HG02588 (cell line): ENCODE measurements at regions not wholly inside any gene's neighbourhood (a gene's known extent, or its start where the extent isn't known, plus 50 kb on each side); places are given as distances from the start of the nearest gene placed in this dataset.

Experiments
- ATAC-seq: cut with Tn5 transposase; IDR thresholded peaks from one replicate; pipeline ENCODE4 v1.9.1; 2021; ENCODE audit warnings: mild to moderate bottlenecking, moderate library complexity; ENCODE audit not compliant: unreplicated experiment

DNA sequence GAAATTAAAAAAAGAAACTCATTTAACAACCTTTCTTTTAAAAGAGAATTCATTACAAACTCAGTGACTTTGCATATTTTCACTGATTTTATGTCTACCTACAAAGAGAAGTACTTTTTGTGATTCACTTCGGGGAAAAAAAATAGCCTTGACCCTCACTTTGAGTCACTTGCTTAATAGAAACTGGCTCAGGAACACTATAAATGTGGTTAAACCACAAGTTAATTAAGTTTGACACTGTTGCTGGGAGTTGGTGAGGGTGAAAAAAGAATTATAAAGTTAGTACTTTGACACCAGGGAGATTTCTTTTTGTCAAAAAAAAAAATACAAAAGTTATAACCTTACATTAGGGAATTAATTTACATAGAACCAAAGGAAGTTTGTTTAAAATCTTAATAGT is 810.9 kb downstream of the NR2F2 start:
- no peak for ATAC-seq

DNA sequence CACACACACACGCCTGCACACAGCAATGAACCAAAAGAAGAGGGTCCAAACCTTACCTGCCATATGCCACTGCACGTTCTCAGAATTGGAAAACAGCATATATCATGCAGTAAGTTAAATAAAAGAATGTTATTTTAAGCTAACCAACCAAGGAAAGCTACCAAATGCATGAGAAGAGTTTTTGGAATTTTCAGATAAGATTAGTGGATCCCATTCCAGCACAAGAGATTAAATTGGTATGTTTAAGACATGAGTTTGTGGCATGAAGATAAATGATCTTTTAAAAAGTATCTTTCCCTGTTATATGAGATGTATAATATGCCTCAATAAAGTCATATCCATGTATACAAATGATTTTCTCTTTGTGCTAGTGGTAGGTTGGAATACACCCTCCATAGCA is 811.4 kb downstream of the NR2F2 start:
- ATAC-seq, result no peak

DNA sequence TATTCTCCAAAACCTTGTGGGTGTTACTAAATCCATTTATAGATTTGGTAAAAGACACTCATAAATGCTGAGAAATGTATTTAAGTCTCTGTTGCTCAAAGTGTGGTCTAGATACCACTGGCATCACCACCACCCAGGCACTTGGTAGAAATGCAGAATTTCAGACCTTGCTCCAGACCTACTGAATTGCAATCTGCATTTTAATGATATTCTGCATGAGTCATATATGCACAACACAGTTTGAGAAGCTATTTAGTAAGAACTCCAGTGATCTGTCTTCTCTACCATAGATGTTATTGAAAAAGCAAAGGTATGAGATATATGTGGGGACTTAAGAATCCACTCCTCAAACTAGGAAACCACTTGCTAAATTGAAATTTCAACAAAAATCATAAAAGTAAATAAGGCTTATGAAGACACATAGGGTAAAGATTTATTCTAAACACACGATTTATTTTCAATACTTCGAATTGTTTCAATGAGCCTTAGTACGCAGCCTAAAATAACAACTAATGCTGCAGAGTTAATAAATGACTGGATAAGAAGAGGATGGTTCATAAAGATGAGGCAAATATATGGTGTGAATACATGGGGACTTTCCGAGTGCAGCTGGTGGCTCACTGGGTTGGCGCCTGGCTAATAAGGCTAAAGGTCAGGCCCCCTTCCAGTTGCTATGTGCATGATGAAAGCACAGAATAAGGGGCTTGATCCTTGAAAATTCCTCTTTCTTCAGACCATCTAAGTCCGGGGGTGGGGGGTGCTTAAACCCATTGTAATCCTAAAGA is 813.3 kb downstream of the NR2F2 start:
- no peak for ATAC-seq

DNA sequence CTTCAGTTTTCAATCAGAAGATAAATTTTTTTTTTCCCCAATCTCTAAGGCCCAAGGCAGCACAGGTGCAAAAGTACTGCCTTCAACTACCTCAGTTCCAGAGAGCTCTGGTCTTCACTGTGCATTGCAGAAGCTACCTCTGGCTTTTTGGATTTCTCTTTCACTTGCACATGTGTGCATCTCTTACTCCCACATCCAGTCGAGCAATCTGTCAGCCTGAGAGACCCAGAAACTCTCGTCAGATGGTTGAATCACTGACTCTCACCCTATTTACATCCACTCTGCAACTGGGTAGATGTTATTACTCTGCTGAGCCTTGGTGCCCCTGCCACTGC is 813.8 kb downstream of the NR2F2 start:
- no peak for ATAC-seq

DNA sequence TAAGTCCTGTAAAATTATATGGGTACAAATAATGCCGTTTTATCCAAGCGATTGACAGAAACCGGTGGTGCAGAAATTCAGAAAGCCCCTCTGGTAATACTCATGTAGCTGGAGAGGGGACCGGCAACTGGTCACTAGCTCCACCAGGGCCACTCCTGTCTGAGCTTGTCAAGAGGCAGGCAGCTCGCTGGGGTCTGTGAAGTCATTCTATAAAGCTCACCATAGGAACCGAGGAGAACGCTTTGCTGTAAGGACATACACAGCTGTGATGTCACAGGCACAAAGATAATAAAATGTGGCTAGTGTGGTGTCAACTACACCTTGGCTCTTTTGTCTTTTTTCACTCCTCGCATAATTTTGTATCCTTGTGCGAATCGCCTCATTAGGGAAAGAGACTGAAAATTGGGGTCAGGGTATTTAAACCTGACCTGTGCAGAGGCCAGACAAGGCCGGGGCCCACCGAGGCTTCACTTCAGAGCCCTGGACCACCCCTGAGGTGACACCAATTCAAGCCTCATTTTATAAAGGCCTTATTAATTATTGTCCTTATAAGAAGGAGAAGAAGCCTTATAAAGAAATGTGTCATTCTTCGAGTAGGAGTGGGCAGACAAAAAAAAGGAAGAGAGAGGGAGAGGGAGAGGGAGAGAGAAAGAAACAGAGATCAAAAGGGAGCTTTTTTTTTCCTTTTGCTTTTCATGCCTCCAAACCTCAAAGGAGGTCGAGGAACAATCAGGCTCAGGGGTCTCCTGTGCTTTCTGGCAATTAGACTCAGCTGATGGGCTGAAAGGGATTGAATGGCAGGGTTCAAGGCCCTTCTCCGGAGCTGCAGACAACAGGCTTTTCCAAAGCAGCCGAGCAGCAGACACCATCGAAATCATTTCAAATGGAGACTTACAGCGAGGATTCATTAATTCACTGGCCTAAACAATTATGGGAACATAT is 813.3 kb upstream of the ARRDC4 start:
- no peak for ATAC-seq

DNA sequence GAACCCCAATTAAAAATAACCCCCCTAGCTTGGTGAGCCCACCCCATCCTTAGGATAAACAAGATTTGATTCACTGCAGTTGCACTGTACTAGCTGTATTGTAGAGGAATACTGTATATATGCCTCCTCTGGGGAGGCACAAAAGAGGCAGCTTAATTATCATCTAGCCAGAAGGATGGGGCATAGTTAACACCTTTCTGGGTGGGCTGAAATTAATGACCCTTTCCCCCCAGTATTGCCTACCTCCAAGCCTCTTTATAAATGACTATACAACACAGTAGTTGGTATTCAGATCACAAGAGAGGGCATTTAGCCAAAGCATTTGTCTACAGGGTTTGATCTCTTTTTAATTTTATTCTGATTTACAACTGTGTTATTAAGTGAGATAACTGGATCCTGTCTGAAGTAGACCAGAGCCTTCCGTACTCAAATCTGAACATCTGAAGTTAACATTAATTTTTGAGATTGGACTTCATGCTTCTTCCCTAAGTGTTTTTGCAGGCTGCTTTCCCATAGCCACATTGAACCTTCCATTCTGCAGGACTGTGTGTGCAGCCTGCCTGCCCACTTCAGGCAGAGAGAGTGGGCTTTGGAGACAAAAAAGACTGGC is 807.0 kb upstream of the ARRDC4 start:
- no peak for ATAC-seq

DNA sequence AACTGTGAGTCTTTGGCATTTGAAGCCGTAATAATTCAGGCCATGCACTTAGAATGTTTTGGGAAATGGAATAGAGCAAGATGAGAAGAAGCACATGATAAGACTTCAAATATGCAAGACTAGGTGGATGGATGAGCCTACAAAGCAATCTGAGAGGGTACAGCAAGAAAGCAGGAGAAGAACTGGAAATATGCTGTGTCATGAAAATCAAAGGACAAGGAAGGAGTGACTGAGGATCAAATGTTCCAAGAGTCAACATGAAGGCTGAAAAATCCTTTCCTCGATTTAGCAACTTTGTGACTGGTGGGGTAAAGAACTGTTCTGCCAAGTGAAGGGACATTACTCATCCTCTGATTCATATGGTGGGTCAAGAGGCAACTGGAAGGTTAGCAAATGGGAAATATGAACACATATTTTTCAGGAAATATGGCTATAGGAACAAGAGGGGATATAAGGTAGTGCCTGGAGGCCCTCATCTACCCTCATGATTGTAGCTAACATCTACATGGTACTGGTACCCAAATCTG is 803.7 kb upstream of the ARRDC4 start:
- no peak for ATAC-seq

DNA sequence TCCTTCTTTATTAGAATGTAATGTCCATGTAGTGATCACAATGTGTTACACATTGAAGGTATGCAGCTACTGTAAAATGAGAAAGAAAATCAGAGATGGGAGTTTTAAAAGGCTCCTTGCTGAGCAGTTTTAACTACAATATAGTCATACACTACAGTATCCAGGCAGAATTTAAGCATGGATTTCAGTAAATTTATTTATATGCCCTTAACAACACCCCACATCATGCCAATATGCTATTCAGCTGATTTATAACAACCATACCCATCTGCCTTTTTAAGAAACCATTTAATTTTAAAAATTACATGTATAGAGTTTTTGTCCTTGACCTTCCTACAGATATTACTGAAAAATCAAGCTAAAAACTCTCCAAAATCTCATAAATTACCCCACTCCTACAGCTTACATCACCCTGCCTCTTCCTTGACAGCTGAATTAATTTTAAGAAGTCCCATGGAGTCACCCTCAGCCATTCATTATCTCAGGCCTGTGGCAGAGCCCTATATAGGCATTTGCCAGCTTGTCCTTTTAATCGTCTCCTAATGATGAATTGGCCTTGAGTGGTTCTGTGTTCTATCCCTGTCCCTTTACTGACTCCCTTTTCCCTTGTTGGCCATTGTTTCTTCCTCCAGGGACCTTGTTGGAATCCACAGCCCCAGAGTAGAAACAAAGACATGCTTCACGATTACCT is 797.6 kb upstream of the ARRDC4 start:
- ATAC-seq, result no peak

DNA sequence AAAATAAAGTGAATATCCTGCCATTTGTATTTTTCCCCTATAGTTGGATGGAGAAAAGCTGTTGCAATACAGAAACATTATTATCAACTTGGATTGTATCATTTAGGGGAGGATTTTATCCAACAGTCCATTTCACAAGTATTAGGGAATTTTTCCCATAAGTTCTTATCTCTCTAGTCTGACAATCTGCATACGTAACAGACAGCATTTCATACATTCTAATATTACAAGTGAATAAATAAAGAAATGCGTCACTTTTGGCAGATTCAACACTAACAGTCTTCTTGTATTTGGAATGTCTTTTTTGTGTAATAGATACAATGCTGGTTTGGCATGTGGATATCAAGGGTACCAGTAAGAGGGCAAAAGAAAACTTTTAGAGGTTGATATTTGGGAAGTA is 795.3 kb upstream of the ARRDC4 start:
- no peak for ATAC-seq

DNA sequence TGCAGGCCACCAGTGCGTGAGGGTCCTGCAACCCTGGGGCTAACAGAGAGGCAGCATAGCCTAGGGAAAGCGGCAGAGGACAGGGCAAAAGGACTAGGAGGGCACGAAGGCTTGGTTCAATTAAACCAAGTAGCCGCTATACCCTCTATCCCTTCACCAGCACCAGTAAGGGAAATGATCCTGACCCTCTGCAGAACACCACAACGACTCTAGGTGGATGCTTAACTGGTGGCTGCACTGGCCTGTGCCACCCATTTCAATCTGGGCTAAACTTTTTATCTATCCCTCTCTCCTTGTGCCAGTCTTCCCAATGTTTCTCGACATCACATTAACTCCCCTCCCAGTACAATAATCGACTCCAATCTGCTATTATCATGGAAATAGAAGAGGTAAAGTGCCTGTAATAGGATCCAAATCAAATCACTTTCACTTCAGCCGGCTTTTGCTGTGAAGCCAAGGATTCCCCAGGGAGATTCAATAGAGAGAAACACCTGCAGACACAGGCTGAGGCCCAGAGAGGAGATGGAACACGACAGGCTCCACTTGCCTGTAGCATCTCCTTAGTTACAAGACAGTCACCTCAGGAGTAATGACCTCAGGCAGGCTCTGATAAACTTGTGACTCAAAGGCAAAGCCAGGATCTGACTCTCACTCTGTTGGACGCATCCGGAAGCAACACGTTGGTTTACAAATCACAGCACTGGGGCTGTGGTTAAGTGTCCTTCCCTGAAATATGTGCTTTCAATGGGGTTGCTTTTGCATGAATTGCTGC is 791.6 kb upstream of the ARRDC4 start:
- ATAC-seq, result no peak

DNA sequence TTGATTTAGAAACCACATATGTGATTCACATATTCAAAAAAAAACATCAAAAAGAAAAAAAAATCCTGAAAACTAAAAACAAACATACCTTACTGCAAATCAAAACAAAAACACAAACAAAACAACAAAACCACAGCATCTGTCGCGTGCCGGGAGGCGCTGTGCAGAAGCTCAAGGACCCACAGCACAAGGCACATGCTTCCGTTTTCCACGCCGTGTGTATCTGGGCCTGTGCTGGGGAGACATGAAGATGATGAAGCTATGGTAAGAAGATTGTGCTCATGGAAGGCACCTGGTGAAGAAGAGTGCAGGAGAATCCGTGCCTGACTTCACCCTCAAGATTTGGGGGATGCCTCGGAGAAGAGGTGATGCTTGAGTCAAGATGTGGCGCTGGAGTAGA is 788.9 kb upstream of the ARRDC4 start:
- no peak for ATAC-seq

DNA sequence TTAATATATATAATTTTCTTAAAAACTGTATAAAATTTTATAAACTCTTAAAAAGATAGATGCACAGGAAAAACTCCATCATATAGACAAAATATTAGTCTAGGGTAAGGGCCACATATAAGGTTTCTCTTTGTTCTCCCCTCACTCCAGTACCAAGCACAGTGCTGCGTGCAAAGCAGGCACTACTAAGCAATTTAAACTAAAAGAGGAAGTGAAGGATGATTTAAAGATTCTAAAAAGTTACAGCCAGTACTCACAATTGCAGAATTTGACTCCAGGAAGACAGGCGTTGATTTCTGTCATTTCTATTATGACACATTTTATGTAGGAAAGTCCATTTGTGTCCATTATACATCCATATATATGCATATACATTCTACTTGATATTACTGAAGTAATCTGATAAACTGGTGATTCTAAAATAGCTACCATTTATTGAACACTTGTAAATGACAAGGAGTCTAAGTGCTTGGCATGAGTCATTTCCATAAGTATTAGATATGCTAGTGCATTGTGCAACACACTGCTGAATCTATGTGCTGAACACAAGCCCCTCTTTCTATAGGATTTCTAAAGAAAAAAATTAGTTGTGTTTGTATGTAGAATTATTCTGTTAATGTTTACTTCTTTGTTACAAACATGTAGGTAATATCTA is 785.5 kb upstream of the ARRDC4 start:
- ATAC-seq, result no peak

DNA sequence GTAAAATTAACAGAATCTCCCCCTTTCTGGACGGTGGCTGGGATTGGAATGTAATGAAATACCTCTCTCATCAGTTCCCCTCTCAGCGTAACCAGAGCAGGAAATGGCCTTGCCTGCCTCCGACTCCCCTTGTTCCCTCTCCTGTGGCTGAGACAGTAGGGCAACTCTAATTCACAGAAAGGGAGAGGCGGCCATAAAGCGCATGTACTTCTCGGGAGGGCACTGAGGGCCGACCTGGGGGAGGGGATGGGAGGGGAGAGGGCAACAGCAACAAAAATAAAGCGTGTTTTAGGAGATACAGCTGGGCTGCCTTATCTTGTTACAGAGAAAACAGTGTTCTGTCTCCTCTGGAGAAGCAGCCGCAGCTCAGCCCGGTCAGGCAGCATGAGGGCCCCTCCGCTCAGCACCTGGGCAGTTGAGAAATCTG is 783.3 kb upstream of the ARRDC4 start:
- ATAC-seq, result no peak

DNA sequence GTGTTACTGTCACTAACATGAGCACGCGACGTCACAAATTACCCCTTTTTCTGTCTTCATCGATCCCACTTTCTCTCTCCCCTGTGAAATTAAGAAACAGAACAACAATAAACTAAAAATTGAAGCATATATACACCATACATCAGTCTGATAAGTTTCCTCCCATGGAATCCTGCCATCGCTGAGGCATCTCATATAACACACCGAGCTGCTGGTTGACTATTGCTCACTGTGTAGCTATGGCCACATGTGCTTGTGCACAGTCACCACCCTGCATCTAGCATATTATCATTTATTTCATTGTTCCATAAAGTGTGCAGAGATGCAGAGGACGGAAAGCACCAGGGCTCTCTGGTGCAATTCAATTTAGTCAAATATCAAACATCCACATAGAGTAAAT is 777.9 kb upstream of the ARRDC4 start:
- no peak for ATAC-seq

DNA sequence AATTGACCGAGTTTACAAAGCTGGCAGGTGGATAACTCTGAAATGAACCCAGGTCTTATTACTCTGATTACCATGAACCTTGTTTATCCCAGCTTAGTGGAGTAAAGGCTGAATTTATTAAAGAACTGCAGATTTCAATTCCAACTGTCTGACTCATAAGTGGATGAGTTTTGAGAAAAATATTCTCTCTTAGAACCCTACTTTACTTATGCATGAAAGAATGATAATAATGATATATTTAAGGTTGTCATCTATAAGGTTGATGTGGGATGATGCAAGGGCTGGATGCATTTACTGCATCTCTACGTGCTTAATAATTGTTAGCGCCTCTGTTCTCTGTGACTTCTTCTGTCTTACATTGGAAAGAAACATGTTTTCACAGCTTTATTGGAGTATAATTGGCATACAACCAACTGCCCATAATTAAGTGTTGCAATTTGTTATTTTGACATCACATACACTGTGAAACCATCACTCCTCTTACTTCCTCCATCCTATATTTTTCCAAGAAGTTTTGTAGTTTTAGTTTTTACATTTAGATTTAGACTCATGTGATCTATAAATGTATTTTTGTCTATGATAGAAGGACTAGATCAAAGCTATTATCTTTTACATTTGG is 771.2 kb upstream of the ARRDC4 start:
- no peak for ATAC-seq

DNA sequence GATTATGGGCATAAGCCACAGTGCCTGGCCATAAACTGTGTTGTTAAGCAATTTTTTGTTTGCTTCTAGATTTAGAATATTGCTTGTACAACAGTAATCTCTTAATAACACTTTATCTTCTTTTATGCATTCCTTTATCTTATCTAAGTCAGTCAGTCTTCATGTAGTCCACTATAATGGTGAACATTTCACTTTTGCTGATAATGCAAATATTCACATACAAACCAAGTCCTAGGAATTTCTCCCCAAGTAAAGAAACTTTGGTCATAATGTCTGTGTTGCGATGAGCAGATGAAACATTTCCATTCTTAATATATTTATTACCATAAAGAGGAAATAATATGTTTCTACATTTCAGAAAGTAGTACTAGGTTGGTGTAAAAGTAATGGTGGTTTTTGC is 765.8 kb upstream of the ARRDC4 start:
- ATAC-seq, result no peak

DNA sequence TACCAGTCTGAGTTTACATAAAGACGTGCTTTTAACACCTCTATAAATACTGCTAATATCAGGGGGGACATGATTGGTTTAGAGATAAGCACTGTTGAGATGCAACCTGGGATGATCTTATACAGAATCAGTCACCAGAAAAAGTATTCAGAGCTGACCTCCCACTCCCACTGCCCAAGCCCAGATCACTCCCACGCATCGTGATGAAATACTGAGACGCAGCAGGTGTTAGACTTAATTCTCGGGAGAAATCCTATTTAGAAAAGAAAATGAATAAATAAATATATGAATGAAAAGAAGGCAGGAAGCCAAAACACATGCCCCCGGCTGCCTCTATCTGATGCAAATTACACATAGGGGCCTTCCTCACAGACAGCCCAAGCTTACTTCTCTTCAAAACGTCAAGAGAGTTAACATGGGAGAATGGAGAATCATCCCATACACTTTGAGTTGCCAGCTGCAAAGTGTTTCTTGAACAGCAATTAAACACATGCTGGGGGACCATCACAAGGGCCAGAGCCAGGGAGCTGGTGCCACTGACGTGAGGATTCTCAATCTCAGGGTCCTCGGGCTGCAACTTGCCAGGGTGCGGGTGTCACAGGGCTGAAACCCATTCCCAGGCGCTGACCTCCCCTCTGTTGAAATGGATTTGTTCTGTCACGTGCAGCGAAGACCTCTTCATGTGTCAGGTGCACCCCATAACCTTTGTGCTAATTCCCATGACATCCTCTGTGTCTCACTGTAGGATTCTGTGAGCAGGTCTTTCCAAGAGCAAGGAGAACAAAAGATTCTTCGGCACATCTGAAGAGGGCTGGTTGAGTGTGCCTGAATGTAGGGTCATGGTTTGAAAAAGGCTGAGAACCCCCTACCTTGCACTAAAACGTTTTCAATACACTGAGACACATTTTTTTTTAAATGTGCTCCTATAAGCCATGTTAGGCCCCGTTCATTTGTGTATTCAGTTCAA is 764.2 kb upstream of the ARRDC4 start:
- no peak for ATAC-seq

DNA sequence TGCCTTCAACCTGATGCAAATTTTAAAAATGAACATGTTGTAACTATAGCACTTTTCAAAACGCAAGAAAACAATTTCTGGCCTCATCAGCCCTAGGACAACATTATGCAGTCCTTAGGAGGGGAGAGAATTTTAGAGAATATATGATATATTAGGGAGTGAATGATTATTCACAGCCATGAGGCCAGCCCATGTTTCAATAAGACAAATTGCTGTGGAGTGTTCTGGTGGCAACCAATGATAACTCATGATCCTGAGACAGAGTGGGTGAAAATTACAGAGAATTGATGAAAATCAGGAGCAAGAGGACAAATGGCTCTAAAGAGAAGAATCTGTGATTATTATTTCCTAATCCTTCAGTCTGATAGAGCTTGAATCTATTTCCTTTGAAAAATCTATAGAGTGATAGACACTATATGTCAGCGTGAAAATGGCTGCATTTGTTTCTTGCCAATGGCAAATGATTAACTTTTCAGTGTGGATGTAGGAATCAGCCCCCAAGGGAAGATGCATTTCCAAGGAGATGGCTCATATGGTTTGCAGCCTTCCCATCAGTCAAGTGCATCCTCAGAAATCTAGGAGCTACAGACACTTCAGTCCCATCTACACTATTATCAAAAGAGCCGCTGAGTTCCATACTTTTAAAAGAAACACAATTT is 761.0 kb upstream of the ARRDC4 start:
- no peak for ATAC-seq
